ENCODE measurements at regions not wholly inside any gene's neighbourhood (a gene's known extent, or its start where the extent isn't known, plus 50 kb on each side); places are given as distances from the start of the nearest gene placed in this dataset.

DNA sequence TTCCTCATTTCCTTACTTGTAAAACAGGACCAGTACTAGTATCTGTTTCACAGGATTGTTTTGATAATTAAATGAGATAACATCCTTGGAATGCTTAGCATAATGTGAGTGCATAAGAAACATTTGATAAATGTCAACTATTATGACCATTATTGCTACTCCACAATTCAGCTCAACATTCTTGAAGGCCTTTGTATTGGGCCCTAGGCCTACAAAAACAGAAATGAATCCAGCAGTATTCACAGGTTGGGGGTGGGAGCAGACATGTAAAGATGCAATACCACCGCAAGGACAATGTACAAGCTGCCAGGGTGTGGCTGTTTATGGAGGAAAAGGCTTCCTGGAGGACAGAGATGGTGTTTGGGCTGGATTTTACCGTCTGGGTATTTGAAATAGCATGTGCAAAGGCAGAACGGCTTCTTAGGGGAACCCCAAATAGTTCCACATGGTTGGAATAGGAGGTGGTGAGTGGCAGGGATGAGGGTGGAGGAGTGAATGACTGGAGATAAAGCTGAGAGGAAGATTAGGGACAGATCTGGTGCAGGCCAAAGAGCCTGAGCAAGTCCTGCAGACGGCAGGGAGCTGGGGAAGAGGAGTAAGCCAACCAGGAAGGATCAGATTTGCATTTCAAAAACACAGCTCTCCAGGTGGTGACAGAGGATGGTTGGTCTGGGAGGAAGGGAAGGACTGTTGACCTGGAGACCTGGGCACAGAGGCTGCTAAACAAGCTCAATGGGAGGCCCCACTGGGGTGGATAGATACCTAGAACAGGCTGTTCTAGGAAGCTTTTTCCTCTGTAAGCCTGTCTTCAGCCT lies 57.0 kb upstream of the EPB41L1 start (continued):
- TF ChIP-seq, protein P1, sequence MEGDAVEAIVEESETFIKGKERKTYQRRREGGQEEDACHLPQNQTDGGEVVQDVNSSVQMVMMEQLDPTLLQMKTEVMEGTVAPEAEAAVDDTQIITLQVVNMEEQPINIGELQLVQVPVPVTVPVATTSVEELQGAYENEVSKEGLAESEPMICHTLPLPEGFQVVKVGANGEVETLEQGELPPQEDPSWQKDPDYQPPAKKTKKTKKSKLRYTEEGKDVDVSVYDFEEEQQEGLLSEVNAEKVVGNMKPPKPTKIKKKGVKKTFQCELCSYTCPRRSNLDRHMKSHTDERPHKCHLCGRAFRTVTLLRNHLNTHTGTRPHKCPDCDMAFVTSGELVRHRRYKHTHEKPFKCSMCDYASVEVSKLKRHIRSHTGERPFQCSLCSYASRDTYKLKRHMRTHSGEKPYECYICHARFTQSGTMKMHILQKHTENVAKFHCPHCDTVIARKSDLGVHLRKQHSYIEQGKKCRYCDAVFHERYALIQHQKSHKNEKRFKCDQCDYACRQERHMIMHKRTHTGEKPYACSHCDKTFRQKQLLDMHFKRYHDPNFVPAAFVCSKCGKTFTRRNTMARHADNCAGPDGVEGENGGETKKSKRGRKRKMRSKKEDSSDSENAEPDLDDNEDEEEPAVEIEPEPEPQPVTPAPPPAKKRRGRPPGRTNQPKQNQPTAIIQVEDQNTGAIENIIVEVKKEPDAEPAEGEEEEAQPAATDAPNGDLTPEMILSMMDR (IDR thresholded peaks at IDR 0.05; ENCODE audit: low read depth, low read length, missing input control): no peak
- TF ChIP-seq, protein P2, sequence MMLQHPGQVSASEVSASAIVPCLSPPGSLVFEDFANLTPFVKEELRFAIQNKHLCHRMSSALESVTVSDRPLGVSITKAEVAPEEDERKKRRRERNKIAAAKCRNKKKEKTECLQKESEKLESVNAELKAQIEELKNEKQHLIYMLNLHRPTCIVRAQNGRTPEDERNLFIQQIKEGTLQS (IDR thresholded peaks at IDR 0.05): no peak
- TF ChIP-seq RAD21 (IDR thresholded peaks at IDR 0.05) (no peak), GABPA (IDR thresholded peaks at IDR 0.05 in 1 of 2, conservative IDR thresholded peaks at IDR 0.05 in 1 of 2) (no peak)

DNA sequence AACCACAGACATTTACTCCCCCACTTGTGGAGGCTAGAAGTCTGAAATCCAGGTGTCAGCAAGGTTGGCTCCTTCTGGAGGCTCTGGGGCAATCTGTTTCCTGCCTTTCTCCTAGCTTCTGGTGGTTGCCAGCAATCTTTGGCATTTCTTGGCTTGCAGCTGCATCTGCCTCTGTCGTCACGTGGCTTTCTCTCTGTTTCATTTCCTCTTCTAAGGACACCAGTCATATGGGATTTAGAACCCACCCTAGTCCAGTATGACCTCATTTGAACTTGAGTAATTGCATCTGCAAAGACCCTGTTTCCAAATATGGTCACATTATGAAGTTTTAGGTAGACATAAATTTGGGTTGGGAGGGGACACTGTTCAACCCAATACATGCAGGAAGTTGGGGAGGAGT lies 56.2 kb upstream of the EPB41L1 start:
- Histone ChIP-seq H3K27ac (ENCODE audit: low read depth in 1 of 2, low read length in 2 of 2) (no peak overlapping the region), H3K36me3 (ENCODE audit: control insufficient read depth in 4 of 4, insufficient read depth in 3 of 4, low read depth in 1 of 4, low read length in 3 of 4) (no peaks in the 10 kb centered on the region), H3K4me1 (ENCODE audit: control insufficient read depth in 4 of 4, insufficient read depth in 4 of 4, low read length in 3 of 4) (peaks cover 3 to 4% (median 4%) of the 10 kb centered on the region in 4 donors), H3K9me3 (ENCODE audit: control insufficient read depth in 4 of 4, low read length in 3 of 4) (no peaks in the 10 kb centered on the region), H3K4me3 (ENCODE audit: low read depth in 1 of 3, low read length in 3 of 3) (no peak overlapping the region), H3K27me3 (ENCODE audit: control insufficient read depth in 4 of 4, insufficient read depth in 4 of 4, low read length in 3 of 4) (no peaks in the 10 kb centered on the region), H3K9ac (ENCODE audit: low read depth in 1 of 2, low read length in 2 of 2) (no peak overlapping the region)
- TF ChIP-seq FOXA2 (IDR thresholded peaks at IDR 0.05) (no peak), RAD21 (IDR thresholded peaks at IDR 0.05) (no peak), RXRA (IDR thresholded peaks at IDR 0.05) (no peak), YY1 (IDR thresholded peaks at IDR 0.05) (no peak), EGR1 (IDR thresholded peaks at IDR 0.05; ENCODE audit: low read depth in 2 of 2) (no peak), JUND (IDR thresholded peaks at IDR 0.05) (no peak), GABPA (IDR thresholded peaks at IDR 0.05 in 1 of 2, conservative IDR thresholded peaks at IDR 0.05 in 1 of 2) (no peak)
- TF ChIP-seq, protein P1 (IDR thresholded peaks at IDR 0.05; ENCODE audit: low read depth, low read length, missing input control): no peak
- TF ChIP-seq, protein P3, sequence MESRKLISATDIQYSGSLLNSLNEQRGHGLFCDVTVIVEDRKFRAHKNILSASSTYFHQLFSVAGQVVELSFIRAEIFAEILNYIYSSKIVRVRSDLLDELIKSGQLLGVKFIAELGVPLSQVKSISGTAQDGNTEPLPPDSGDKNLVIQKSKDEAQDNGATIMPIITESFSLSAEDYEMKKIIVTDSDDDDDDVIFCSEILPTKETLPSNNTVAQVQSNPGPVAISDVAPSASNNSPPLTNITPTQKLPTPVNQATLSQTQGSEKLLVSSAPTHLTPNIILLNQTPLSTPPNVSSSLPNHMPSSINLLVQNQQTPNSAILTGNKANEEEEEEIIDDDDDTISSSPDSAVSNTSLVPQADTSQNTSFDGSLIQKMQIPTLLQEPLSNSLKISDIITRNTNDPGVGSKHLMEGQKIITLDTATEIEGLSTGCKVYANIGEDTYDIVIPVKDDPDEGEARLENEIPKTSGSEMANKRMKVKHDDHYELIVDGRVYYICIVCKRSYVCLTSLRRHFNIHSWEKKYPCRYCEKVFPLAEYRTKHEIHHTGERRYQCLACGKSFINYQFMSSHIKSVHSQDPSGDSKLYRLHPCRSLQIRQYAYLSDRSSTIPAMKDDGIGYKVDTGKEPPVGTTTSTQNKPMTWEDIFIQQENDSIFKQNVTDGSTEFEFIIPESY (IDR thresholded peaks at IDR 0.05): no peak
- TF ChIP-seq, protein P2 (IDR thresholded peaks at IDR 0.05): no peak
- WGBS: 56% methylated on average over 2 of the region's 2 CpGs
- DNase-seq (ENCODE audit: low spot score): no peak

DNA sequence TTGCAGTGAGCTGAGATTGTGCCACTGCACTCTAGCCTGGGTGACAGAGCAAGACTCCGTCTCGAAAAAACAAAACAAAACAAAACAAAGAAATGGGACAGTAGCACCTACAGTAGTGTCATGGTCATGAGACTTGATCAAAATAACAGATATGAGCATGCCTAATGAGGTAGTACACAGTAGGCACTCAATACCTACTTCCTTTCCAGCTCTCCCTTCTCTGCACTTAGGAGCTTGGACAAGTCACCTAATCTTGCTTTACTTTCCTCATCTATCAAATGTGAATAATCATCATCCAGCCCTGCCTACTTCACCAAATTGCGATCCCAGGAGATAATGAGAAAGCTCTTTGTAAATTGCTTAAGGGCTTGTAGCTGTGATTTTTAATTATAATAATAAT lies 55.4 kb upstream of the EPB41L1 start:
- Histone ChIP-seq H3K27ac (ENCODE audit: low read depth in 1 of 2, low read length in 2 of 2) (no peak overlapping the region), H3K9ac (ENCODE audit: low read depth in 1 of 2, low read length in 2 of 2) (no peak overlapping the region)
- WGBS: 94% methylated on average over 3 of the region's 3 CpGs
- TF ChIP-seq EGR1 (IDR thresholded peaks at IDR 0.05; ENCODE audit: low read depth in 2 of 2) (no peak), FOXA2 (IDR thresholded peaks at IDR 0.05) (no peak), YY1 (IDR thresholded peaks at IDR 0.05) (no peak), JUND (IDR thresholded peaks at IDR 0.05) (no peak), HNF4G (IDR thresholded peaks at IDR 0.05) (no peak), GABPA (IDR thresholded peaks at IDR 0.05 in 1 of 2, conservative IDR thresholded peaks at IDR 0.05 in 1 of 2) (no peak), FOXA1 (IDR thresholded peaks at IDR 0.05) (no peak), SP1 (IDR thresholded peaks at IDR 0.05) (no peak), HNF4A (conservative IDR thresholded peaks at IDR 0.05) (no peak)
- TF ChIP-seq, protein P1 (IDR thresholded peaks at IDR 0.05; ENCODE audit: low read depth, low read length, missing input control): no peak
- TF ChIP-seq, protein P4, sequence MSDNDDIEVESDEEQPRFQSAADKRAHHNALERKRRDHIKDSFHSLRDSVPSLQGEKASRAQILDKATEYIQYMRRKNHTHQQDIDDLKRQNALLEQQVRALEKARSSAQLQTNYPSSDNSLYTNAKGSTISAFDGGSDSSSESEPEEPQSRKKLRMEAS (IDR thresholded peaks at IDR 0.05): no peak
- TF ChIP-seq, protein P3 (IDR thresholded peaks at IDR 0.05): no peak
- TF ChIP-seq, protein P2 (IDR thresholded peaks at IDR 0.05): no peak

More for the DNA sequence above, 55.4 kb upstream of the EPB41L1 start:
- Histone ChIP-seq H3K4me1 (ENCODE audit: control insufficient read depth in 4 of 4, insufficient read depth in 4 of 4, low read length in 3 of 4) (peaks cover 0 to 2% (median under 1%) of the 10 kb centered on the region in 4 donors), H3K4me3 (ENCODE audit: low read depth in 1 of 3, low read length in 3 of 3) (no peak overlapping the region), H3K27me3 (ENCODE audit: control insufficient read depth in 4 of 4, insufficient read depth in 4 of 4, low read length in 3 of 4) (no peaks in the 10 kb centered on the region), H3K36me3 (ENCODE audit: control insufficient read depth in 4 of 4, insufficient read depth in 3 of 4, low read depth in 1 of 4, low read length in 3 of 4) (no peaks in the 10 kb centered on the region), H3K9me3 (ENCODE audit: control insufficient read depth in 4 of 4, low read length in 3 of 4) (no peaks in the 10 kb centered on the region)
- DNase-seq (ENCODE audit: low spot score): no peak
